Endometrium (tissue), 2 donors: ENCODE measurements at regions not wholly inside any gene's neighbourhood (a gene's known extent, or its start where the extent isn't known, plus 50 kb on each side); places are given as distances from the start of the nearest gene placed in this dataset.
"Not testable (repeated sequence)": the region's sequence is repeated elsewhere in the genome, so short reads cannot be mapped to it uniquely, and the experiment has no call there.

Experiments used
- FAIRE-seq: peaks from 2 replicates; lab custom pipeline; 2012; peaks lifted over from hg19 to GRCh38; lab: Jason Lieb, UNC
- donor health status: control.
- donor health status: control.

- no peak for FAIRE-seq
Observed at GRCh38 chr11:8772571-8773519, 90.3 kb downstream of the RPL27A start.

- no peak for FAIRE-seq
Observed at GRCh38 chr11:8773916-8774539, 91.4 kb downstream of the RPL27A start.

GRCh38 chr11:8774916-8775315, 92.3 kb downstream of the RPL27A start:
- FAIRE-seq = not testable (repeated sequence)

GRCh38 chr11:8775332-8775731, 92.7 kb downstream of the RPL27A start:
- FAIRE-seq = no peak

GRCh38 chr11:8775734-8776133, 93.1 kb downstream of the RPL27A start:
- FAIRE-seq = no peak

- FAIRE-seq = no peak
Observed at GRCh38 chr11:8776209-8776608, 93.6 kb downstream of the RPL27A start.

- FAIRE-seq = no peak
Observed at GRCh38 chr11:8777907-8778767, 95.5 kb downstream of the RPL27A start.

- FAIRE-seq = no peak
Observed at GRCh38 chr11:8779107-8779506, 96.5 kb downstream of the RPL27A start.

- FAIRE-seq = no peak
Observed at GRCh38 chr11:8779732-8780131, 97.1 kb downstream of the RPL27A start.

- no peak for FAIRE-seq
Observed at GRCh38 chr11:8784954-8785353, 102.4 kb downstream of the RPL27A start.

- FAIRE-seq = no peak
Observed at GRCh38 chr11:8785457-8785856, 102.9 kb downstream of the RPL27A start.

GRCh38 chr11:8785998-8786397, 103.4 kb downstream of the RPL27A start:
- FAIRE-seq = no peak

GRCh38 chr11:8786933-8787332, 104.3 kb downstream of the RPL27A start:
- no peak for FAIRE-seq

- FAIRE-seq = no peak
Observed at GRCh38 chr11:8787372-8787771, 104.8 kb downstream of the RPL27A start.

GRCh38 chr11:8788616-8789015, 106.0 kb downstream of the RPL27A start:
- no peak for FAIRE-seq

GRCh38 chr11:8789864-8790263, 107.3 kb downstream of the RPL27A start:
- no peak for FAIRE-seq

GRCh38 chr11:8790968-8791367, 108.4 kb downstream of the RPL27A start:
- FAIRE-seq = no peak

- FAIRE-seq = no peak
Observed at GRCh38 chr11:8792710-8793109, 110.1 kb downstream of the RPL27A start.

GRCh38 chr11:8793114-8793777, 110.7 kb downstream of the RPL27A start:
- no peak for FAIRE-seq

GRCh38 chr11:8794126-8794525, 111.5 kb downstream of the RPL27A start:
- FAIRE-seq = no peak

GRCh38 chr11:8794677-8795103, 112.1 kb downstream of the RPL27A start:
- no peak for FAIRE-seq

GRCh38 chr11:8796941-8797340, 114.0 kb upstream of the AKIP1 start:
- no peak for FAIRE-seq
